HG02798 (cell line): ENCODE measurements at regions not wholly inside any gene's neighbourhood (a gene's known extent, or its start where the extent isn't known, plus 50 kb on each side); places are given as distances from the start of the nearest gene placed in this dataset.

Source experiments
- ATAC-seq: cut with Tn5 transposase; IDR thresholded peaks from one replicate; pipeline ENCODE4 v1.9.1; 2021; ENCODE audit warnings: mild to moderate bottlenecking; ENCODE audit not compliant: unreplicated experiment, poor library complexity

DNA sequence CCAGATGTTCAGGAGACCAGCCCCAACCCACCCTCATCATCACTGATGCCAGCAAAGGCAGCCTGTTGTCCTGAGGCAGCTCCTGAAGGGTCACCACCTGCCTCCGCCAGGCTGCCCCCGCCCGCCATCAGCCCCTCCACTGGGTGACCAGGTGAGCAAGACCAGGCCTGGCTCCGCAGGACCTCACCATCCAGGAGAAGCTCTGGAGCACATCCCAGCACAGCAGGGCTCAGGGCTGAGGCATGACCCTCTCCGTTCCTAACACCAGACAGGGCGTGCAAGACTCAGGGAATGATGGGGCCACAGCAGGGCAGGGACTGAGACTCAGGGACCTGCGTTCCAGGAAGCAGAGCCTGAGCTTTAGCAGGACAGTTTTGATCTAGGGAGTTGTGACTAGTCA, 218.8 kb upstream of the RAB6C start:
- ATAC-seq, result no peak

DNA sequence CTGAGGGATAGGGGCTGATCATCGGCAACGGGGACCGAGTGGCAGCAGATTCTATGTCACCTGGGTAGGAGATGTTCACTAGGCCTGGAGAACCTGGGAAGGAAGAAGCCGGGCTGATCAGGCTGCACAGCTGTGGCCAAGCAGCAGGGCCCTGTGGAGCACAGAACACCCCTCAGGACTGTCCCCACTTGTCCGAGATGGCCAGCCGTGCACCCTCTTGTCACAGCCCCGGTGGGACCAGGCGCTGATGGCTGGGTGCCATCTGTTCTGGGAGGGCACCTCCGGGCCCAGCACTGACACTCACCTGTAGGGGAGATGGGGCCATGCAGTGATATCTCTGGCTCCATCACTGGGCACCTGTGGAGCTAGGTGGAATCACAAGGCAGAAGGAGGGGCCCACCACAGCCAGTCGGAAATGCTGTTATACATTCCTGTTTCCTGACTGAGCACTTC, 217.9 kb upstream of the RAB6C start:
- no peak for ATAC-seq

DNA sequence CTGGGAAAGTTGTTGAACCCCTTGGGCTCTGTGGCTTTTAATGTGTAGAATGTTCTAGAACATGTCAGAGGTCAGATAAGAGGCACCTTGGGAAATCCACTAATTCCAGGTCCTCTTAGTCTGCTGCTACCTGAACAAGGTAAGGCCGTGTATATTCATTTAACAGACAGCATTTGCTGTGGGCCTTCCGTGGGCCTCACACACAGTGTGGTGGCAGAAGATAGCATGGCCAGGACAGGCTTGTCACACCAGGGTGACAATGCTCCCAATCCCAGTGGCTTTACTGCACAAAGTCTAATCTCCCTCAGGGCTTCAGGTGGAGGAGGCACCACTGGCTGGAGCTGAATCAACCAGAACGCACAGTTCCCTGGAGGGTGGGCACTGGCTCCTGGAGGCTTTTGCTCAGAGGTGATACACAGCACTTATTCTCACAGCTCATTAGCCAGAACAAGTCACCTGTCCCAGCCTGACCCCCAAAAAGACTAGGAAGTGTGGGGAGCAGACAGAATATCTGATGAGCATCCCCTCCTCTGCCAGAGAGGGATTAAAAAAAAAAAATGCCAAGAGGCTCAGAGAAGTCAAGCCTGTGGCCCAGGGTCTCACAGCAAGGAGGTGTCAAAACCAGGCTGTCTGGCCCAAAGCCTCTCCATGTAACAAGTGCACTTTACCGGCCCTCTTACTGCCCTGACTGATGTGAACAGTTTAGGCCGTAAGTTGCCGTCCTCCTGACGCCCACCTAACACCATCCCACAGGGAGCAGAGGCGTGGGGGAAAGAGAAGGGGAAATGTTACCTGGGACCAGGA, 216.9 kb upstream of the RAB6C start:
- ATAC-seq, result no peak

DNA sequence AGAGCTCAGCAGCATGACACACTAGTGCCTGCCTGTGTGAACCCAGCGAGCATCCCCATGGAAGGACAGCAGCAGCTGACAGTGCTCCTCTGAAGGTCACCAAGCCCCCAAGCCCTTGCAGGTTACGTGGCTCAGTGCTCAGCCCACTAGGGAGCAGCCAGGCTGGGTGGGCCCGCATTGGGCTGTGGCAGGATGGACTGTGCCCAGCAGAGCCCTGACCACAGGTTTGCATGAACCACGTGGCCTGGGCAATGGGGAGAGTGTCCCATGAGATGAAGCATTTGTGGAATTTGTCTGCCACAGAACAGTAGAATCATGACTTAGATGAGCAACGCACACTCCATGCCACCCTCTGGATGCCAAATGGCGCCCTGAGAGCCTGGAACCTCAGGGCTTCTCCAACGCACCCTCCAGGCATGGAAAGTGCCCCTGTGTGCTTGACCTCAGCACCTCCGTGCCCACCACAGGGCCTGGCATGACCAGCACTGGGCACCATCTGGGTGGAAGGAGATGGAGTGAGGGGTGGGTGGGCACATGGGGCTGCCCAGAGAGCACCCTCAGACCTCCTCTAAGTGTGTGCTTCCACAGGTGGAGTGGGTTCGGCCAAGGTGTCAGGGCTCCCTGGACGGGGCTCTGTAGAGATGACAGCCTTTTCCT, 216.1 kb upstream of the RAB6C start:
- ATAC-seq, result no peak

DNA sequence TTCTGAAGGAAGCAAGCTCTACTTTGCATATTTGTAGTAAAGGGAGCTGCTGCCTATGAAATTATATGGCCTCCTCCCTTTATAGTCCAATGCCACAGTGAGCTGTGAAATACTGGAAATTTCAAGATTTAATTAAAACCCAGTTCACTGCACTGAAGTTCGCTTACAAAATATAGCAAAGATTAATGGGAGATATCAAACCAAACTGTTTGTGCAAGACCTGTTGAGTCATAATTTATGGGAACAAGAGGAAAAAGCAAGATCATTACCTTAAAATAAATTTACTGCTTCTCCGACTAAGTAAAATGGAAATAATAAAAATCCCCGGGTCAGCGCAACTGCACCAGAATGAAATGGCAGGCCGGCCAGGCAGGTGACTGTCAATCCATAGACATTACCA, 215.5 kb upstream of the RAB6C start:
- no peak for ATAC-seq

DNA sequence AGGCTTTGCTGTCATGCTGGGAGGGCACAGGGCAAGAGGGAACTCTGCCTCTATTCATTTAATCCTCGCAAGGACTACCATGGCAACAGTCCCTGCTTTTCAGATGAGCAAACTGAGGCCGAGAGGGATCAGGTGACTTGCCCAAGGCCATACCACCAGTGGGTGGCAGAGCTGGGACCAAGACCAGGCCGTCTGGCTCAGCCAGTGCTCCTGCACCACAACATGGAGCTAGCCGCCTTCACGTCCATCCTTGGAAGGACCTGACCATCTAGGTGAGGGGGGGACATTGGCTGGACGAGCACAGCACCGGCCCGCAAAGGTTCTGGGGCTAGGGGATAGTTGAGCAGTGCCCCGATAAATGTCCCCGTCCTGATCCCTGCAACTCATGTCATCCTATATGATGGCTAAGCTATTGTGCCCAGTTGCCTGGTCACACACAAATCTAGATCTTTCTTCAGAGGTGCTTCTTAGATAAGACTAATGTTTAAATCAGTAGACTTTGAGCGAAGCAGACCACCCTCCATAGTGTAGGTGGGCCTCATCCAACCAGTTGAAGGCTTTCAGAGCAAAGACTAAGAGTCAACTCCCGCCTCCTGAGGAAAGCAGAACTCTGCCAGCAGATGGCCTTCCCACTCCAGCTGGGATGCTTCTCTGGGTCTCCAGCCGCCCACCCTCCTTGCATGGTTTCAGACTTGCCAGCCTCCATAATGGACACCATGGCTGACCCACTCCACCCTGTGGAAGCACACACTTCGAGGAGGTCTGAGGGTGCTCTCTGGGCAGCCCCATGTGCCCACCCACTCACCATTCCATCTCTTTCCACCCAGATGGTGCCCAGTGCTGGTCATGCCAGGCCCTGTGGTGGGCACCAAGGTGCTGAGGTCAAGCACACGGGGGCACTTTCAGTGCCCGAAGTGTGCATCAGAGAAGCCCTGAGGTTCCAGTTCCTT, 214.8 kb upstream of the RAB6C start:
- no peak for ATAC-seq

DNA sequence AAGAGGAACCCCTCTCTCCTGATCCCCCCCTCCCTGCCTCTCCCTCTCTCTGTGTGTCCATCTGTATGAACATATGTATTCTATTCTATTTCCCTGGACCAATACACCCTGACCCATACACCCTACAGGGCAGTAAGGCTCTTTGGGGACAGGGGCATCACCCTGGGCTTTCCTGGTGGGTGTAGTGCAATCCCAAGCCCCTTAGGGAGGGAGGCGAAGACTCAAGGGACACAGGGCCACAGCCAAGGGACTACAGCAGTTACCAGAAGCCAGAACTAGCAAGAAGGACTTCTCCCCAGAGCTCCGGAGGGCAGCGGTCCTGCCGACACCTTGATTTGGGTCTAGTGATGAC, 214.2 kb upstream of the RAB6C start:
- ATAC-seq, result no peak

DNA sequence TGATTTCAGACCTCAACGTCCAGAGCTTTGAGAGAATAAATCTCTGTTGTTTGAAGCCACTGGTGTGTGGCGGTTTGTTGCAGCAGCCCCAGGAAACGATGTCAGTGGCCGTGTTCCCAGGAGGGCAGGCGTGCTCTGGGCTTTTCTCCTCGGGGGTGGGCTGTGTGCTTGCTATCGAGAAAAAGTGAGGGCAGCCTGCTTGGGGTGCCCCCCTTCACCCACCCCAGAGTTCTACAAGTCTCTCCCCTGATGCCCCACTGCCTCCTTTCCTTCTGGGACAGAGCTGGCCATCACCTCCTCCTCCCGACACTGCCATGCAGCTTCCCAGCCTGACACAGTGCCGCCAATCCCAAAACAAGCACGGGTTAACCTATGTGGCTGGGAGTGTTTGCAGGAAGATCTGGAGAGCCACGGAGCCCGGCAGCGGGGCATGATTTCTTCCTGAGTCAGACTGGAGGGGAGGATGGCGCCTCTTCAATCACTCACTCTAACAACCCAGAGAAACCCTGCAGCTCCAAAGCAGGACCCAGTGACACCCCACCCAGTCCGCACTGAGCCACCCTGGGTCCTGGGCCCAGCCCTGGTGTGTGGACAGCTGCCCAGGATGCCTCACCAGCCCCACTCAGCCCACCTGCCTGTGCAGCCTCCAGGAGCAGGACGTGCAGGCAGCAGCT, 213.7 kb upstream of the RAB6C start:
- no peak for ATAC-seq

DNA sequence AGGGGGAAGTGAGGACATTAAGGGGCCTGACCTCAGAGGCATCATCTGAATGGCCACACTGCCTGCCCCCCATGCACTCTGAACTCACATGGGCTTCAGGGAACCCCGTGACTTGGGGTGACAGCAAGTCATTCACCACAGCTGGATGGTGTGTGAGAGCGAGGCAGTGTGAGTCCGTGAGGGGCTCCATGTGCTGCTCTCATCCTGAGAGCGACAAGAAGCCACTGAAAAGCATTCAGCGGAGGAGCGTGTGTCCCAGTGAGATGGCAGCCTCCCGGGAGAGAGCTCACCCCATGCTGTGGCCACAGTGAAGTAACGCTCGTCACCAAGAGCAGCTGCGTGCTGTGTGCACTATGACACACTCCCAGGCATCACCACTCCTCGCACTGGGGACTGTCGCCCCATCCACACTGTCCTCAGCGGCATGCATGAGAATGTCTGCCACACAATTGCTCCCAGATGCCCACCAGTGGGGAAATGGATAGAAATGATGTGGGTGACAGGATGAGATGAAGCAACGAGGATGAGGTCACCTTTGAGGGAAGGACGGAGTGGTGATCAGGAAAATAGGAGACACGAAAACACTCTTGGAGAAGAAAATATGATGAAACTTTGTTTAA, 213.0 kb upstream of the RAB6C start:
- no peak for ATAC-seq

DNA sequence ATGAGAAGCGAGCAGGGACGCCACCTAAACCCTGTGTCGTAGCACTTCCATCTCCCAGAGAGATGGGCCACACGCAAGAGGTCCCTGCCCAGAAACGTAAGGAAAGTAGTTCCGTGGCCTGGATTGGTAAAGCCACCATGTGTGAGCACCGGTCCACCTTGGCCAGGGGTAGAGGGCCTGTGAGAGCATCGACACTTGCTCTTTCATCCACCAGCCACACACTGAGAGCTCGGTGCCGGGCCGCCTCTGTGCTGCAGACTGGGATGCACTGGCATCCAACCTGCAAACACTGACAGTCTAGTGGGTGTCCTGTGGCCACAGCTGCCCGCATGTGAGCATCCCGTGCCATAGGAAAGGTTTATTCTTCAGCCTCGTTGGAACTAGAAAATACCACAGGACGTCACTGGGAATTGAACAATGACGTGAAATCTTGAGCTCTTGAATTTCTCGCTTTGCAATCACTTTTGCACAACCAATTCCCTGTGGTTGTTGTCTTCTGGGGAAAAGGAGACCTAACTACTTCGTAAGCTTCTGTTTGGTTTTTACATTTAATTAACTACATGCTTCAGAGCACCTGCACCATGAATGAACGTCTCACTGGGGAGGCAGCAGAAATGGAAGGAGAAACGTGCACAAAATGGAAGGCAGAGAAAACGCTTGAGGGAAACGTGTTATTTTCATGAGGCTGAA, 212.0 kb upstream of the RAB6C start:
- ATAC-seq, result no peak

DNA sequence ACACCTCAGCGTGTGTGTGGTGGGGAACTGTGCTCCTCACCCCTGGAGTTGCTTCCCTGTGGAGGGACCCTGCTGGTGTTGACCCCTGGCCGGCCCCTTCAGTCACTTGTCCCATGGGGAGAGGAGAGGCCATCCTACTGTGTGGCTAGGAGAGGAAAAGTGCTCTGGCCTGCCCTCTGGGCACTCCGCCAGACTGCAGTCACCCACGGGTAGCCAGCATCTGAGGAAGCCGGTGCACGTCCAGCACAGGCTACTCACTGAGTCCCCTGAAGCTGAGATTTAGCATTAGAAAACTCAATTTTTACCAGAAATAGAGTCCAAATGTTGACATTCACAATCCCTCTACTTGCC, 211.5 kb upstream of the RAB6C start:
- ATAC-seq, result no peak

DNA sequence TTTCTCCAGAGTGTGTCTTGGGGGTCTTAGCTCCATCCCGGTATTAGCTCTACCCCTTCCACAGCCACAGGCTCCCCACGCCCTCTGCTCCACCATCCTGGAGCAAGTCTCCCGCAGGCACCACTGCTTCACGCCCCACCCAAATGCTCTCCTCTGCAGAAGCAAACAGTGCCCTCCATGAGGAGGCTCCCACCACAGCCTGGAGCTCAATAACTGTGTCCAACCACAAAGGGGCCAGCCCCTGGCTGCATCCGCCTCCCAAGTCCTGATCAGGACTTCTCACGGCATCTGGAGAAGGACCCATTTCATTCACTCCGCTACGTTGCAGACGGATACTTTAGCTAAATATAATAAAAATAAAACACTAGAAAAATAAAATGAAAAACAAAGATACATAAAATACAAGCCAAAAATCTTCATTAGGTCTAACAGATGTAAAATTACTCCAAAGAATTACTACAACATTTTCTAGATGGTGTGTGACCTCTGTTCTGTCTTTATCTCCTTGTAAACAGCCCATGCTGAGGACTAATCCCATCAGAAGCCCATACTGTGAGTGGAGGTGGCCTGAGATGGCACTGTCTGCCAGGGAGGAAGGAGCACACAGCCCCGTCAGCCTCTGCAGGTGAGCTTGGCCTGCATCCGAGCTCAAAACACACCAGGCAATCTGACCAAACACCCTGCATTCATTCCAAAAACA, 210.8 kb upstream of the RAB6C start:
- no peak for ATAC-seq

DNA sequence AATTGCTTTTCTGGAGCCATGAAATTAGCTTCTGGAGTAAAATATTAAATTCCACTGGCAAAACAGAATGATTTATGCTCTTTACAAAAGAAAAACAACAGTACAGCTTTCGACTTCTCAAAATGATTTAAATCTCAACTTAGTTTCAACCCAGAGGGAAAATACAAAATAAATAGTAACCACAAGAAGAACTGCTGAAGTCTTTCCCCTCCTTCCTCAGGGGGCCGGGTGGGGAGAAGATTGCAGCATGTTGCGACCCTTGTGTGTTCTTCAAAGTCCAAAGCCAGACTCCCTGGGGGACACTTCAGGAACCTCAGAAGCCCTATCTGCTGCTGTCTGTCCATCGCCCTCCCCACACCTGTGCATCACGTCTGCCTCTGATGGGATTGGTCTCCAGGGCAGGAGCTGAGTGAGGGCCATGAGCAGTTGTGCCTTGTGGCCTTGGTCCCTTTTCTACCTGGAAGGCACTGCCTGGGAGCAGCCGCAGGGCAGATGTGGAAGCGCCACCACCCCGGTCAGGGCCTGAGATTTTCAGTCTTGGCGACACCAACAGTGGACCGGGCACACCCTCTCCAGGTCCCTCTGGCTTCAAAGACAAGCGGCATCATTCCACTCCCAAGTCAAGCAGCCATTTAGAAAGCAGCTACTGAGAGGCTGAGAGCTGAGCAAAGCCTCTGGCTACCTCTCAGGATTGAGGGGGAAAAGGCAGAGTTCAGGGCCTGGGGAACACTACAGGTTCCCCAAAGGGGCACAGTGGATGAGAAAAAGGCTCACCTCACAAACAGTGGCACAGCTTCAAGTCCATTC, 210.1 kb upstream of the RAB6C start:
- no peak for ATAC-seq

DNA sequence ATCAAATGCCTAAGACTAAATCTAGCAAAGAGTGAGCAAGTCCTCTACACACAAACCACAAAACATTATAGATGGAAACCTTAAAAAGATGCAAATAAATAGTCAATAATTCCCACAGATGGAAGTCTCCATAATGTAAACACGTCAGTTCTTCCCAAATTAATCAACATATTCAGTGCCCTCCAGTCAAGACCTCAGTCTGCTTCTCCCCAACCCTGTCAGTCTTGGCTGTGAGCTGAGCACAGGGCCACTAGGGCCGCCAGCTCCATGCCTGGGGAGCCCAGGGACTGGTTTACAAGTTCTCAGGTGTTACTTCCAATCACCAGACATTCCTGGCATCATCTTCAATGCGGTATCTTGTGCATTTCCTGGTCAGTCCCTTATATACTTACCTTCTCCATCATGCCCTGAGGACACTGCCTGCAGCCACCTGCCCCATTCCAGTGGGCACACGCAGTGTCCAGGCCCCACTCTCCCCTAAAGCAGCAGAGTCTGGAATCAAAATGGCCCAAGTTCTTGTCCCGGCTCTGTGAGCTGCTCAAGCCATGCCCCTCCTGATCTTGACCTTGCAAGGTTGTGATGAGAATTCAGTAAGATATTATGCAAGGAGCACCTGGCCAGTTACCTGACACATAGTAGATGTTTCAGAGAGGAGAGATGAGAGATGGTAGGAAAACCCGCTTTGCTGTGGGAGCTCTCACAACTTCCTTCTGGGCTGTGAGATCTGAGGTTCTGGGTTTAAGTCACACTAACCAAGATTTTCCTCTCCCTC, 207.9 kb upstream of the RAB6C start:
- no peak for ATAC-seq

DNA sequence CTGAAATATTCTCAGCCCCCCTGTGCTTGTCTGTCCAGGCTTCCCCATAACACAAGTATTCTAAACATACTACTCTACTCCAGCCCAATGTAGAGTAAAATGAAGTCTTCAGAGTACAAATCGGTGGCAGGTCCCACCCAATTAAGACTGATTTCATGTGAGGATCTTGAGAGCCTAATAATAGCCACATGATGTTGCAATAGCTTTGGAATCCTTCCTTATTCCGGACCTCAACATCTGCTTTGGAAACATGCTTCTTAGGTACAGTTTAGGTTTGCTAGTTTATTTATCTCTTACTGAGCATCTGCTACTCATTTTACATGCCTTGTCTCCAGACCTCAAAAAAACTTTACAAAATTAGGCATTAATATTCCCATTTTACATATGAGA, 207.3 kb upstream of the RAB6C start:
- no peak for ATAC-seq

DNA sequence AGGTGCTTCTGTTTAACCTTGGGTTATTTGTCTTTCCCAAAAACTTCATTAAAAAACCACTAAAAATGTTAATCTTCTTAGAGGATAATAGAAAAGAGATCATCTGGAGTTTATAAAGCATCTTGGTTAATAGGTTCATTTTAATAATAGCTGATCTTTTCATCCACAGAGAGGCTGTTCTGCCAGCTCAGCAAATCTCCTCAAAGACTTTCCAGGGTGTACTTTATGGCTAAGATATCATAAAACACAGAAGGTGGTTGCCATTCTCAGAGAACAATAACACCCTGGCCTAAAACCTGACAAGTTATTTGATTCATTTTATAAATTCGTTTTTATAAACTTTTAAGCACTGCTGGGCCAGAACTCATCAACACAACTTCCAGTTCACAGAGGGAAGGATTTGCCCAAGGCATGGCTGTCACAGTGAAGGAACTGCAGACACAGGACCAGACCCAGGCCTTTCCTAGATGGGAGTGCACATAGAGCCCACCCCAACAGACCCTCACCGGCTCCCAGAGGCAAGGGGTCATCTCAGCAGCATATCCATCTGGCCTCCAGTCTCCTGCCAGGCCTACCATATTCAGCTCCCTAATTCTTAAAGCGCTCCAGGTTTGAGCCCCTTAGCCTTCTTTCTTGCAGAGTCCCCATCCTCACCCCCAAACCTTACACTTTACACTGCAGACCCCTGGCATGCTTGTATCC, 203.4 kb upstream of the RAB6C start:
- no peak for ATAC-seq

DNA sequence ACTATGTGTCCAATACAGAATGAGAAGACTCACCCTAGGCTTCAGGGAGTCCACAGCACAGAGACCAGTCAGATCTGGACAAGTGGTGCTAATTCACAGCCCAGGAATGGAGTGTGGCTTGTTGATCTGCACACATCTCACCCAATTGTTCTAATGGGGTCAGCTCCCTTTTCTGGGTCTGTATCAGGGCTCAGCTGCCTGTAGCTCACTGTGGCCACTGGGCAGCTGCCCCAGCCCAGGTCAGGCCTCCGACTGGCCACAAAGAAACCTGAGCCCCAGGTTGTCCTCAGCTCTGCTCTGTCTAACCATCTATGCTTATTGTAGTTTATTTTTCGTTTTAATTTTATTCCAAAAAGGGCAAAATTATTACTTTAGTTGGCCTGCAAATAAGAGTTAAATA, 202.3 kb upstream of the RAB6C start:
- no peak for ATAC-seq
